LNCAP (cell line): ENCODE measurements at regions not wholly inside any gene's neighbourhood (a gene's known extent, or its start where the extent isn't known, plus 50 kb on each side); places are given as distances from the start of the nearest gene placed in this dataset.

Source experiments
- CTCF ChIP-seq: fragments of 450-650 bp; IDR thresholded peaks from 2 replicates; pipeline ENCODE4 v1.5.1; 2017; ENCODE audit warnings: mild to moderate bottlenecking

GRCh38 chr6:47392251-47392650 is 82.5 kb upstream of the TNFRSF21 start:
- no peak for TF ChIP-seq CTCF

- no peak for TF ChIP-seq CTCF
These were observed 81.1 kb upstream of the CD2AP start for GRCh38 chr6:47396401-47397069.

- no peak for TF ChIP-seq CTCF
These were observed 77.0 kb upstream of the CD2AP start for GRCh38 chr6:47400581-47400980.

- no peak for TF ChIP-seq CTCF
These were observed 75.5 kb upstream of the CD2AP start for GRCh38 chr6:47402081-47402480.

GRCh38 chr6:47403056-47403455 is 74.5 kb upstream of the CD2AP start:
- TF ChIP-seq CTCF, result no peak

GRCh38 chr6:47403801-47404200 is 73.8 kb upstream of the CD2AP start:
- TF ChIP-seq CTCF, result no peak

- TF ChIP-seq CTCF, result no peak
These were observed 73.2 kb upstream of the CD2AP start for GRCh38 chr6:47404435-47404834.

- TF ChIP-seq CTCF, result no peak
These were observed 72.3 kb upstream of the CD2AP start for GRCh38 chr6:47405273-47405672.
